Neuron (in vitro differentiated cells): ENCODE measurements at regions not wholly inside any gene's neighbourhood (a gene's known extent, or its start where the extent isn't known, plus 50 kb on each side); places are given as distances from the start of the nearest gene placed in this dataset.

Experiments used
- H2AFZ ChIP-seq: one replicate; pipeline ENCODE4 v1.6.1; 2013; ENCODE audit warnings: low read depth, mild to moderate bottlenecking, inconsistent platforms, low read length, moderate library complexity
- H3K27me3 ChIP-seq: one replicate; pipeline ENCODE4 v1.6.1; 2013; ENCODE audit warnings: low read length; ENCODE audit not compliant: insufficient read depth
- H3K36me3 ChIP-seq: one replicate; pipeline ENCODE4 v1.6.1; 2013; ENCODE audit warnings: low read length; ENCODE audit not compliant: insufficient read depth
- H3K4me1 ChIP-seq: one replicate; pipeline ENCODE4 v1.6.1; 2013; ENCODE audit warnings: low read length; ENCODE audit not compliant: insufficient read depth
- H3K4me3 ChIP-seq: 2 replicates; pipeline ENCODE4 v1.5.1; 2013; ENCODE audit warnings: mild to moderate bottlenecking, low read length, moderate library complexity
- H3K9me3 ChIP-seq: one replicate; pipeline ENCODE4 v1.6.1; 2013; ENCODE audit warnings: low read length

DNA sequence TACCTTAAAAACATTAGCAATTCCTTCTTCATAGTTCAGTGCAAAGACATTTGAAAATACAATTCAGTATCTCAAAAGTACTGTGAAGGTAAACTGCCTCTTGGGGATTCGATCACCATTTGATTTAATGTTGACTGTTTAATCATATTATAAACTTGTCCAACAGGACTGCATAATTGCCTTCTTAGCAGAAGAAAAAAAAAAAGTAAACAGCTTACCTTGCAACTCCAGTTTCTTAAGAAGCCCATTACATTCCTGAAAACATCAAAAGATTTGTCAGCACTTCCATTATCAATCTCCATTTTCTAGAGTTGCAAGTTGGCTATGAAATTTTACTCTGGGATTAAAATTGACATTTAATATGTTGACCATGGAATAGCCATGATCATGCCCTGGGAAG is 1154.6 kb downstream of the OLFM4 start:
- H3K36me3 ChIP-seq, result no peaks in the 10 kb centered on the region
- peaks cover under 1% of the 10 kb centered on the region for H3K4me1 ChIP-seq
- no peak overlapping the region for H2AFZ ChIP-seq
- H3K4me3 ChIP-seq, result no peak overlapping the region
- no peaks in the 10 kb centered on the region for H3K27me3 ChIP-seq
- H3K9me3 ChIP-seq, result no peaks in the 10 kb centered on the region

DNA sequence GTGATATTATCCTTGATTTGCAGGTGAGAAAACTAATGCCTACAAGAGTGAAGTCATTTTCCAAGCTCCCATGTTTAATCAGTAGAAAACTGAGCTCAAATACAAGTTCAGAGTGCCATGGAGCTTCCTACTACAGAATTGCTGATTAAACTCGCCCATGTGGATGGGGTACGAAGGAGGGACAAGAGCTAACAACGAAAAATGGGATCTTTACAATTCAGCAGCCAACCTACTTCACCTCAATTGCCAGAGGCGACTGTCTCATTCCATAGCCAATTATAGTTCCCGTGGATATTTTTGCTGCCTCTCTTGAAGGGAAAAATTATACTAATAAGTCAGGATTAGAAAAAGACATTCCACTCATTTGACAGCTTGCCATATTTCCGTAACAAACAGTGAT is 1155.1 kb downstream of the OLFM4 start:
- Histone ChIP-seq H2AFZ (no peak overlapping the region), H3K9me3 (no peaks in the 10 kb centered on the region), H3K4me3 (no peak overlapping the region), H3K4me1 (no peaks in the 10 kb centered on the region), H3K27me3 (no peaks in the 10 kb centered on the region), H3K36me3 (no peaks in the 10 kb centered on the region)

DNA sequence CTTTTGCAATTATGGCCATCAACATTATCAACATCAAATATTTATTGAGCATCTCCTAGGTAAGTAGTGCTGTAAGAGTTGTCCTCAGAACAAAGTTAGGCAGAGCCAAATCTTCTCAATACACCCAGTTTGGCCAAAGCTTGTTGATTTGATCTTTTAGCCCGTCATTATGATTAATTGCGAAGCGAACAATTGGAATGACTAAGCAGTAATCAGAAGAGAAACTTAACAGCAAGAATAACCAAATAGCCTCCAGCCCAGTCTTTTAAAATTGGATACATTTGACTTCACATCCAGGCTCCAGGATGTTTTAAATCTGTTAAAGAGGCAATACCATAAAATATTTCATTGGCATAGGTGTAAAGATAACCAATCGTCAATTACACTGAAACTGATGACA is 1156.0 kb downstream of the OLFM4 start:
- no peaks in the 10 kb centered on the region for H3K27me3 ChIP-seq
- no peaks in the 10 kb centered on the region for H3K4me1 ChIP-seq
- no peaks in the 10 kb centered on the region for H3K36me3 ChIP-seq
- H2AFZ ChIP-seq, result no peak overlapping the region
- no peaks in the 10 kb centered on the region for H3K9me3 ChIP-seq
- H3K4me3 ChIP-seq, result no peak overlapping the region

DNA sequence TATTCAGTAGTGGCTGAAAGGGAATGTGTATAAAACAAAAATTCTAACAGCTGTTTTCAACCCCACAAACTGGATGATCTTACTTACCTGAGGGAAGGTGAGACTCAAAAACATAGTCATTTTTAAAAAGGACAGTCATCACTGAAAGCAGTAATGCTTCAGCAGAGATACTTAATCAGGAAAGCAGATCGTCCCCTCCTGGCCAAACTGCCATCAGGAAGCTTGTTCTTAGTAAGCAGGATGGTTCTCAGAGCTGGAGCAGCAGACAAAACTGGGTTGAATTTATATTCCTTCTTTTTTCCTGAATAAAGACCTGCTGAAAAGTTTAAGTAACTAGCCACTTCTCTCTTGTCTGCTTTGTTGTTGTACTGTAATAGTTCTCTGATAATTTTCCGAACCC is 1156.5 kb downstream of the OLFM4 start:
- no peaks in the 10 kb centered on the region for H3K27me3 ChIP-seq
- H3K9me3 ChIP-seq, result no peaks in the 10 kb centered on the region
- no peak overlapping the region for H3K4me3 ChIP-seq
- no peaks in the 10 kb centered on the region for H3K4me1 ChIP-seq
- H2AFZ ChIP-seq, result peak overlapping the region; percentile 42
- no peaks in the 10 kb centered on the region for H3K36me3 ChIP-seq

DNA sequence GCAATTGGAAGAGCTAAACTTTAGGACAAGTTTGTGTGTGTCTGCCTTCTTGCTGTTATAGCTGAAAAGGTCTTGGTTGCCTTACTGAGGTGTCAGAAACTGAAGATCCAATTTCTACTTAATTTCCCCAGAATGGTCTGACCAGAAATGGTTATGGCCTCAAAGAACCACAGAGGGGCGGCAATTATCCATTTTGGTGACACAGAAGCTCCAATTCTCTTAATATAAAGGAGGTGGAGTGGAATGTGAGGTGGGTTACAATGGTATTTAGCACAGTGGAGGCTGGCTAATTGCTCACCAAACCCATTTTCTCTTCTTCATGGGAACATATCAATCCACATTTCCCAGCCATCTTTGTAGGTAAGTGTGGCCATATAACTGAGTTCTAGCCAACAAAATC is 1157.2 kb downstream of the OLFM4 start:
- no peaks in the 10 kb centered on the region for H3K4me1 ChIP-seq
- peak overlapping the region; percentile 42 for H2AFZ ChIP-seq
- no peaks in the 10 kb centered on the region for H3K27me3 ChIP-seq
- H3K4me3 ChIP-seq, result no peak overlapping the region
- H3K9me3 ChIP-seq, result no peaks in the 10 kb centered on the region
- no peaks in the 10 kb centered on the region for H3K36me3 ChIP-seq

DNA sequence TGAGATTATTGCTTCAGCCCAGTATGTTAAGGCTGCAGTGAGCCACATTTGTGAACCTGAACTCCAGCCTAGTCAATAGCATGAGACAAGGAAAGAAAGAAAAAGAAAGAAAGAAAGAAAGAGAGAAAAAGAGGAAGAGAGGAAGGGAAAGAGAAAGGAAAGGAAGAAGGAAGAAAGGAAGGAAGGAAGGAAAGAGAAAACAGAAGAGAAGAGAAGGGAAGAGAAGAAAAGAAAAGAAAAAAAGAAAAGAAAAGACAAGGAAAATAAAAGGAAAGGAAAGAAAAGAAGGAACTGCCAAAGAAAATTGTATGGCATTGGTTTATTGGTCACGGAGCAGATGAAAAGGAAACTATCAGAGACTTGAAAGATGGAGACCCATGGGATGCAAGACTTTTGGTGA is 1158.8 kb downstream of the OLFM4 start:
- H3K4me3 ChIP-seq, result no peak overlapping the region
- H3K4me1 ChIP-seq, result no peaks in the 10 kb centered on the region
- no peaks in the 10 kb centered on the region for H3K9me3 ChIP-seq
- H3K27me3 ChIP-seq, result no peaks in the 10 kb centered on the region
- H2AFZ ChIP-seq, result no peak overlapping the region
- H3K36me3 ChIP-seq, result no peaks in the 10 kb centered on the region

DNA sequence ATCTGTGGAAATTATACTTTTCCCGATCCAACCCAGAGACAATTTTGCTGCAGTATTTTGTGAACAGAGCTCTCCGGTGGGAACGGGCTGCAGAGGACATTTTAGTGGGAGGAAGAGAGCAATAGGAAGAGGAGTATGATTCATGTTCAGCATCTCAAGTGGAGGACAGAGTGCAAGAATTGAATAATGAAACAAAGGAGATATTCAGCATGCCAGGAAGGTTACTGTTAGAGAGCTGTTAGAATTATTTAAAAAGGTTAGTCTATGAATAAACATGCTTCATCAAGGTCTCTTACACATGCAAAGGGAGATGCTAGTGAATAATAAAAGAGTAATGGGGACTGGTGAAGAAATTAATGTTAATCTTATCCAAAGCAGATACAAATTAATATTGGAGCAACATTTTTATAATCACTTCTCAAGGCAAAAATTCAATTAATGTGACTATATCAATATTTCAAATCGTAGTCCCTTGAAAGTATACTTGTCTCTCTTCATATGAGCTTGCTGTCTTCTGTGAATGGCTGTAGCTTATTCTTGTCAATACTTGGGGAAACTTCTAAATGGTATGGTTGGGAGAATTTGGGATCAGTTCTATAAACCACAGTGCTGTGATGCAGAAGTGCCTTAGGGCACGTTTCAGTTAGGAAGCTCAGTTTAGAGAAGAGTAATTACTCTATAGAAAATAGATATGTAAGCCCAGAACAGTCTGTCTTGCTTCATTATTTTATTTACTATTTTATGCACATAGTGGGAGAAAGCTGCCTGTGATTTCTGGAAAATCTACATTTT is 1165.8 kb downstream of the OLFM4 start:
- H3K4me1 ChIP-seq, result peaks cover 21% of the 10 kb centered on the region
- no peak overlapping the region for H3K4me3 ChIP-seq
- H3K36me3 ChIP-seq, result no peaks in the 10 kb centered on the region
- H3K9me3 ChIP-seq, result no peaks in the 10 kb centered on the region
- H2AFZ ChIP-seq, result peak overlapping the region; percentile 74
- H3K27me3 ChIP-seq, result no peaks in the 10 kb centered on the region

DNA sequence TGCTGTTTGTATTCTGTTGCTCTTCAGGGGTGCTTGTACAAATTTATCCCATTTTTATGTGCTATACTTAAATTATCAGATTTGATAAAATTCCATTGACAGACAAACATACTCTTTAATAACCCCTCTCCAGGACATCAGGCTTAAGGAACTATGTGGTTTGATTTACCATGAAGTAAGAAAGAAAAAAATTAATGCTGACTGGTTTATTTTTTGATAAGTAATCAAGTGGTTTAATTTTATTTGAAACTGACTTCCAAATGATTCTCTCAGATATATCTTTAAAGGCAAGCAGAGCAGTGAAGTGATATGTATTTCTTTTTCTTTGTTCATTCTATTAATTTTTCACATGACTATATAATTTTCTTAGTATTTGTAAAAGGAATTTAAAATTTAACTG is 1168.1 kb downstream of the OLFM4 start:
- no peaks in the 10 kb centered on the region for H3K27me3 ChIP-seq
- H2AFZ ChIP-seq, result no peak overlapping the region
- H3K4me1 ChIP-seq, result peaks cover 21% of the 10 kb centered on the region
- H3K4me3 ChIP-seq, result no peak overlapping the region
- no peaks in the 10 kb centered on the region for H3K36me3 ChIP-seq
- no peaks in the 10 kb centered on the region for H3K9me3 ChIP-seq

DNA sequence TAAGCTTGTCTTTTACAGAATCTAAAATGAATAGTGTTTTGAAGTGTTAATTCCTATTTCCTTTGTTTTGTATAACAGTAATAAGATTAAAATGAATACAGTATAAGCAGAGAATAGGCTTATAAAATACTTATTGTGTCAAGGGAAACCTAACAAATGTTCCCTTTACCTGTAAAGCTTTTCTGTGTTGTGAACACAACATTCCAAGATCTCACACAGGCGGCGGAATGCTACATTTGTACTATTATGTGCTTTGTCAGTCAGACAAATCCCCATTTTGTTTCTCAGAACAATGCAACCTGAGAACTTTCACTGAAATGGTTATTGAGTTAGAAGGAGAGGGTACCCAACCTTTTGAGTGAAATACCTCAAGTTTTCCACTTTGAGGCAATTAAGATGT is 1170.3 kb downstream of the OLFM4 start:
- peaks cover 18% of the 10 kb centered on the region for H3K4me1 ChIP-seq
- no peaks in the 10 kb centered on the region for H3K9me3 ChIP-seq
- no peaks in the 10 kb centered on the region for H3K36me3 ChIP-seq
- H3K4me3 ChIP-seq, result no peak overlapping the region
- no peaks in the 10 kb centered on the region for H3K27me3 ChIP-seq
- H2AFZ ChIP-seq, result no peak overlapping the region

DNA sequence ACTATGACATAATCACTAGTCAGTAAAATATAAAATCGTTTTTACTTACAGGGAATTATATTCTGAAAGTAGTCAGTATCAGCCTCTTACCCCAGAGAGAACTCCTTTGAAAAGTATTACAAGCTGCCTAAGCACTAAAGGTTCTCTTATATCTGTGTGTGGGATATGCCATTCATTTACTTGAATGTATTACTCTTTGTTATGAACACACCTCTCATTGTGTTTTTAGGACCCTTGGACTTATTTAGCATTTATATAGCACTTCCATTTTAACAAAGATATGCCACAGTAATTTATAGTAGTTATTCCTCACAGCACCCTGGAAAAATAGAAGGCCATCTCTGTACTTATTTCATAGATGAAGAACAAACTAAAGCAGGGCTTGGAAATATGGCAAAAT is 1178.0 kb downstream of the OLFM4 start:
- no peaks in the 10 kb centered on the region for H3K9me3 ChIP-seq
- H2AFZ ChIP-seq, result no peak overlapping the region
- H3K36me3 ChIP-seq, result no peaks in the 10 kb centered on the region

DNA sequence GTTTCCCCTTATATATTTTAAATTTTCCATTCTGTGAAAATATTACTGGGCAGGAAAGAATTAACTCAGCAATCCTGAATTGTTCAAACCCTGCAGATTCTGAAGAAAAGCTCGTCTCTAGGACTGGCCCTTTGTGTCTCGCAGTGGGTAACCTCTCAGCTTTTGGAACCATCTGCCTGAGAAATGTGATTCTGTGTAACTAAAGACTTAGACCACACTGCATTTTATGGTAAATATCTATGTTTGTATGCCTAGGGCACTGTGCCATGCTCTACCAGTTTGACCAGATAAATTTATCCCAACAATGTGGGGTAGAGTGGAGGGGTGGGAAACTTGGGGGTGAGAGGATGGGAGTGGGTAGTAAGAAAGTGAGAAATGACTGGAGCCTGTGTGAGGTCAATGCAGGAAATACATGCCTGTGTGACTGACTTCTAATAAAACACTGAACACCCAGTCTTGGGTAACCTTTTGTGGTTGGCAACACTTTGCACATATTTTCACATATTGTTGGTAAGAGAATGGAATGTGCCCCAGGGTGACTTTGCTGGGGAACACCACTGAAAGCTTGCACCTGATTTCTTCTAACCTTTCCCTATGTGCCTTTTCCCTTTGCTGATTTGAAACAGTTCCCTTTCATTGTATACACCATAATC is 1181.9 kb downstream of the OLFM4 start:
- H3K4me3 ChIP-seq, result no peak overlapping the region
- peaks cover 10% of the 10 kb centered on the region for H3K4me1 ChIP-seq
- H3K27me3 ChIP-seq, result no peaks in the 10 kb centered on the region
- no peak overlapping the region for H2AFZ ChIP-seq
- no peaks in the 10 kb centered on the region for H3K36me3 ChIP-seq
- no peaks in the 10 kb centered on the region for H3K9me3 ChIP-seq

More for the DNA sequence above, 1178.0 kb downstream of the OLFM4 start:
- peaks cover 10% of the 10 kb centered on the region for H3K4me1 ChIP-seq
- no peaks in the 10 kb centered on the region for H3K27me3 ChIP-seq
- H3K4me3 ChIP-seq, result no peak overlapping the region

DNA sequence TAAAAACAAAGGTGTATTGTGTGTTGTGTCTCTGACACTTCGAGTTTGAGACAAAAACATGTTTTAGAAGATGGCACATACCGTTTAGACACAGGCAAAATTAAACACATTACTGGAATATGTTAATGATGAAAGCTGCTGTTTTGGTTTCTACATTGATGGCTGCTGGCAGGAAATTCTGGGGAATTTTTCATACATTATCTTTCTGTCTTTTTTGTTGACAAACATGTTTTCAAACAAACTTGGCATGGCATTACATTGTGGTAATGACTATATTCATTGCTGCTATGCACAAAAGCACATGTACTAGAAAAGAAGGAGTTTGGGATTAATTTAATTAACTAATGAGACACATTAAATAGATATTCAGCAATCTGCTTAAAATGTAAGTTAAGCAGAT is 1187.6 kb downstream of the OLFM4 start:
- Histone ChIP-seq H2AFZ (no peak overlapping the region), H3K4me1 (no peaks in the 10 kb centered on the region), H3K4me3 (no peak overlapping the region), H3K27me3 (no peaks in the 10 kb centered on the region), H3K9me3 (no peaks in the 10 kb centered on the region), H3K36me3 (no peaks in the 10 kb centered on the region)

DNA sequence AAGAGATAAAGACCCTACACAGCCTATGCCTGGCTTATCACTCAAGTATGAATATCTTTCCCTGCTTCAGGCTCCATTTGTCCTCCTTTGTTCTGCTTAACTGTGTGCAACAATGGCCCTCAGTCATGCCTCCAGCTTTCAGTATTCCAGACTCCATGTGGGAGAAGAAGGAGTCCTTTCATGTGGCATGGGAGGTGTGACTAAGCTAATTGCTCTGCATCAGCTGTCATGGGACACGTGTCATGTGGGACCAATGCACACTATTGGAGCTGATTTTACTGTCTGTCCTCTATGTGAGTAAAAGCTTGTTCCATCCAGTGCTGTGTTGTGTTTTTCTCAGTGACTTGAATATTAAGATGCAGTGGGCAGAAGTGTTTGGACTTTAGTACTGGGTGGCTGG is 1198.3 kb downstream of the OLFM4 start:
- Histone ChIP-seq H3K9me3 (no peaks in the 10 kb centered on the region), H3K4me3 (no peak overlapping the region), H3K27me3 (no peaks in the 10 kb centered on the region), H3K36me3 (no peaks in the 10 kb centered on the region), H3K4me1 (peaks cover 2% of the 10 kb centered on the region), H2AFZ (no peak overlapping the region)

DNA sequence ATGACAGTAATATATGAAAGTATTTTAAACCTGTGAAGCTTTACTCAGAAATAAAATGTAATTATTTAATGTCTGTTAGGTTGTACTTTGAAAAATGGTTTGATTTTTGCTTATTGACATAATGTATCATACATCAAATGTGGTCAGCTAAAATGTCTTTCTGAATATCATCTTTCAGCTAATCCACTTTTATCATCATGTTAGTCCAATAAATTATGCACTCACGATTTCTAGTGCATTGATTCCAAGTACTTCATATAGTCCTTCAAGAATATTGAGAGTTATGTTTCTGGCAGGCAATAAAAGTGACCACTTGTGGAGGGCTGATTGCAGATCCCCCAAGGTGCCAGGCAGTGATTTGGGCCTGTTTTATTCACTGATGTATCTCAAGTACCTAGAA is 1204.1 kb downstream of the OLFM4 start:
- Histone ChIP-seq H3K9me3 (no peaks in the 10 kb centered on the region), H3K36me3 (no peaks in the 10 kb centered on the region), H3K27me3 (no peaks in the 10 kb centered on the region), H3K4me3 (no peak overlapping the region), H2AFZ (no peak overlapping the region), H3K4me1 (no peaks in the 10 kb centered on the region)
